HCT116 (cell line): ENCODE measurements at regions not wholly inside any gene's neighbourhood (a gene's known extent, or its start where the extent isn't known, plus 50 kb on each side); places are given as distances from the start of the nearest gene placed in this dataset.

Experiments used
- ATAC-seq: fragments of 200-7000 bp; cut with Tn5 transposase; 2 replicates; pipeline ENCODE4 v1.9.1; 2020; ENCODE audit warnings: mild to moderate bottlenecking, moderate library complexity
- BruUV-seq: library from RNA; stranded (reverse); fragments of 400-500 nt; replicated peaks from 2 replicates; lab custom pipeline; 2021; lab: Mats Ljungman, UMichigan
- CTCF ChIA-PET: fragments of 300-600 bp; sonication (Branson Sonifier 250); formaldehyde crosslinking; loops from one replicate; lab custom pipeline; 2021; ENCODE audit warnings: antibody characterized with exemption; lab: Charles Lee
- POLR2A ChIA-PET: fragments of 300-600, 350-600 bp; sonication (Branson Sonifier 250); formaldehyde crosslinking; loops from one replicate; lab custom pipeline; 2021; ENCODE audit warnings: antibody characterized with exemption; lab: Charles Lee
- RAD21 ChIA-PET, 2 experiments: fragments of 300-600 bp; sonication (Branson Sonifier 250); formaldehyde crosslinking; loops; one replicate each; lab custom pipeline; 2023; ENCODE audit warnings: low total read pairs in 2 of 2; ENCODE audit not compliant: uncharacterized antibody in 2 of 2, unreplicated experiment in 2 of 2, low non-redundant PET in 1 of 2; lab: Charles Lee
- DNase-seq: peaks from one replicate; pipeline ENCODE4 v3.0.0-alpha.2; 2010; ENCODE audit warnings: low read depth, low spot score
- H2AFZ ChIP-seq: fragments of 200-600 bp; shearing (Covaris generic), sonication (generic); 2 replicates; pipeline ENCODE4 v1.6.1; 2017; ENCODE audit warnings: low read depth, mixed run types, mixed read lengths, antibody characterized with exemption, low read length; ENCODE audit not compliant: poor library complexity, severe bottlenecking
- H3K27ac ChIP-seq: 2 replicates; pipeline ENCODE4 v1.5.1; 2012; ENCODE audit warnings: low read depth, low read length
- H3K27me3 ChIP-seq: fragments of 200-600 bp; sonication (generic); 2 replicates; pipeline ENCODE4 v1.6.1; 2016; ENCODE audit warnings: mixed run types, low read length, mixed read lengths; ENCODE audit not compliant: insufficient read depth
- H3K36me3 ChIP-seq, 2 experiments: fragments of 200-500 bp in 1 of 2; fragments of 200-600 bp in 1 of 2; sonication (Bioruptor generic) in 1 of 2; sonication (generic) in 1 of 2; 2 replicates each; pipeline versions ENCODE4 v1.5.1 to v1.6.1; 2014 to 2016; ENCODE audit warnings: low read length in 2 of 2, inconsistent platforms in 1 of 2, mixed read lengths in 1 of 2, mixed run types in 1 of 2; ENCODE audit not compliant: insufficient read depth in 2 of 2, control insufficient read depth in 1 of 2
- H3K4me1 ChIP-seq, 2 experiments: fragments of 200-600 bp in 1 of 2; sonication (generic) in 1 of 2; 2 replicates each; pipeline versions ENCODE4 v1.5.1 to v1.6.1; 2012 to 2017; ENCODE audit warnings: low read length in 2 of 2, inconsistent platforms in 1 of 2, mild to moderate bottlenecking in 1 of 2, mixed read lengths in 1 of 2, mixed run types in 1 of 2, moderate library complexity in 1 of 2; ENCODE audit not compliant: insufficient read depth in 2 of 2, control insufficient read depth in 1 of 2
- H3K4me2 ChIP-seq: fragments of 200-600 bp; sonication (generic); 2 replicates; pipeline ENCODE4 v1.6.1; 2017; ENCODE audit warnings: mixed run types, low read length, mixed read lengths
- H3K4me3 ChIP-seq, 2 experiments: fragments of 200-600 bp in 1 of 2; sonication (generic) in 1 of 2; replicated peaks in 1 of 2; 2 replicates each; pipeline ENCODE4 v1.5.1; 2011 to 2016; ENCODE audit warnings: low read length in 2 of 2, control low read depth in 1 of 2, low read depth in 1 of 2, mild to moderate bottlenecking in 1 of 2, mixed read lengths in 1 of 2, mixed run types in 1 of 2
- H3K79me2 ChIP-seq: fragments of 200-600 bp; sonication (generic); 2 replicates; pipeline ENCODE4 v1.6.1; 2017; ENCODE audit warnings: mild to moderate bottlenecking, mixed run types, low read length, moderate library complexity, mixed read lengths; ENCODE audit not compliant: insufficient read depth
- H3K9ac ChIP-seq: fragments of 200-600 bp; sonication (generic); 2 replicates; pipeline ENCODE4 v1.6.1; 2016; ENCODE audit warnings: low read length, mixed read lengths
- H3K9me2 ChIP-seq: fragments of 200-600 bp; sonication (generic), shearing (Covaris generic); 2 replicates; pipeline ENCODE4 v1.6.1; 2017; ENCODE audit warnings: mixed run types, mild to moderate bottlenecking, moderate library complexity; ENCODE audit not compliant: insufficient read depth
- H3K9me3 ChIP-seq, 2 experiments: fragments of 200-500 bp in 1 of 2; fragments of 200-600 bp in 1 of 2; sonication (Bioruptor generic) in 1 of 2; sonication (generic) in 1 of 2; 2 replicates each; pipeline ENCODE4 v1.6.1; 2014 to 2017; ENCODE audit warnings: low read length in 2 of 2, mixed read lengths in 2 of 2, inconsistent platforms in 1 of 2, low read depth in 1 of 2, mild to moderate bottlenecking in 1 of 2, mixed run types in 1 of 2, moderate library complexity in 1 of 2; ENCODE audit not compliant: control insufficient read depth in 1 of 2, insufficient read depth in 1 of 2
- H4K20me1 ChIP-seq: fragments of 200-600 bp; sonication (generic), shearing (Covaris generic); 2 replicates; pipeline ENCODE4 v1.6.1; 2017; ENCODE audit warnings: mixed run types, mild to moderate bottlenecking, moderate library complexity; ENCODE audit not compliant: insufficient read depth
- EZH2 ChIP-seq: fragments of 200-600 bp; sonication (generic); IDR thresholded peaks from 2 replicates; pipeline ENCODE4 v1.6.1; 2017; ENCODE audit warnings: antibody characterized with exemption, mixed run types
- FOSL1 ChIP-seq: IDR thresholded peaks from 2 replicates; pipeline ENCODE4 v1.6.1; 2012; ENCODE audit warnings: low read depth
- POLR2AphosphoS5 ChIP-seq: IDR thresholded peaks from 2 replicates; pipeline ENCODE4 v1.6.1; 2011; ENCODE audit warnings: mild to moderate bottlenecking, low read depth, low read length, moderate library complexity
- REST ChIP-seq: IDR thresholded peaks from 2 replicates; pipeline ENCODE4 v1.6.1; 2012; ENCODE audit warnings: low read depth
- SRF ChIP-seq: IDR thresholded peaks from 2 replicates; pipeline ENCODE4 v1.6.1; 2012; ENCODE audit warnings: low read depth
- YY1 ChIP-seq: IDR thresholded peaks from 2 replicates; pipeline ENCODE4 v1.6.1; 2011; ENCODE audit warnings: low read length, low read depth, moderate library complexity, mild to moderate bottlenecking; ENCODE audit not compliant: insufficient replicate concordance; ENCODE audit errors: extremely low read depth
- ZFX ChIP-seq: fragments of 450-650 bp; IDR thresholded peaks from 2 replicates; pipeline ENCODE4 v1.6.1; 2017
- ZNF274 ChIP-seq: fragments of 200-500 bp; sonication (Bioruptor generic); IDR thresholded peaks from 2 replicates; pipeline ENCODE4 v1.6.1; 2014; ENCODE audit warnings: mild to moderate bottlenecking, low read depth, low read length, inconsistent platforms
- intact Hi-C: fragments of 100-400 bp; cut with micrococcal nuclease; formaldehyde crosslinking; loops from 2 replicates; pipeline ENCODE4 v1.10.0; 2022

GRCh38 chr17:71022758-71023157, 853.4 kb downstream of the KCNJ2 start:
- no peak for TF ChIP-seq YY1

GRCh38 chr17:71023249-71024030, 854.1 kb downstream of the KCNJ2 start:
- Histone ChIP-seq H3K9ac (no peak overlapping the region), H4K20me1 (no peaks in the 10 kb centered on the region), H3K9me3 (no peaks in the 10 kb centered on the region), H3K4me1 (no peaks in the 10 kb centered on the region), H3K4me3 (no peak overlapping the region), H2AFZ (no peak overlapping the region), H3K27me3 (no peaks in the 10 kb centered on the region), H3K79me2 (no peaks in the 10 kb centered on the region), H3K27ac (no peak overlapping the region), H3K9me2 (no peaks in the 10 kb centered on the region), H3K36me3 (no peaks in the 10 kb centered on the region), H3K4me2 (no peak overlapping the region)
- no peak for TF ChIP-seq ZNF274
- no peak for TF ChIP-seq POLR2AphosphoS5
- TF ChIP-seq ZFX, result no peak
- no peak for TF ChIP-seq YY1
- no peak for TF ChIP-seq EZH2
- TF ChIP-seq REST, result no peak
- no peak for TF ChIP-seq SRF
- TF ChIP-seq FOSL1, result no peak
- intact Hi-C loops, result no loop called here
- POLR2A ChIA-PET, result no interaction called here
- no TSS peak for BruUV-seq
- ATAC-seq (no peak), DNase-seq (no peak)
- RAD21 ChIA-PET, result no interaction called here
- CTCF ChIA-PET, result no interaction called here

More at GRCh38 chr17:71022758-71023157, 853.4 kb downstream of the KCNJ2 start:
- ChIA-PET CTCF (no interaction called here), RAD21 (no interaction called here), POLR2A (no interaction called here)
- intact Hi-C loops, result no loop called here
- no TSS peak for BruUV-seq
- no peak overlapping the region for H2AFZ ChIP-seq
- no peaks in the 10 kb centered on the region for H3K79me2 ChIP-seq
- H3K9ac ChIP-seq, result no peak overlapping the region
- no peaks in the 10 kb centered on the region for H4K20me1 ChIP-seq
- H3K27me3 ChIP-seq, result no peaks in the 10 kb centered on the region
- no peak overlapping the region for H3K4me2 ChIP-seq
- H3K4me3 ChIP-seq, result no peak overlapping the region
- DNase-seq (no peak), ATAC-seq (no peak)
- H3K9me2 ChIP-seq, result no peaks in the 10 kb centered on the region
- no peaks in the 10 kb centered on the region for H3K36me3 ChIP-seq
- H3K4me1 ChIP-seq, result no peaks in the 10 kb centered on the region
- no peaks in the 10 kb centered on the region for H3K9me3 ChIP-seq
- H3K27ac ChIP-seq, result no peak overlapping the region
